A673 (cell line): ENCODE measurements at regions not wholly inside any gene's neighbourhood (a gene's known extent, or its start where the extent isn't known, plus 50 kb on each side); places are given as distances from the start of the nearest gene placed in this dataset.
"Not testable (repeated sequence)": the region's sequence is repeated elsewhere in the genome, so short reads cannot be mapped to it uniquely, and the experiment has no call there.

Experiments
- EZH2 ChIP-seq: fragments of 200-600 bp; sonication (generic); IDR thresholded peaks from 2 replicates; pipeline ENCODE4 v1.6.1; 2017; ENCODE audit warnings: borderline replicate concordance, low read depth, mild to moderate bottlenecking, mixed read lengths, antibody characterized with exemption, low read length; ENCODE audit not compliant: poor library complexity, severe bottlenecking
- TF ChIP-seq, protein P1 (sequence below): fragments of 300-800, 200-600 bp; sonication (generic); conservative IDR thresholded peaks from 2 replicates; pipeline ENCODE4 v1.5.1; 2017; ENCODE audit warnings: low read depth, mild to moderate bottlenecking, antibody characterized with exemption, low read length, moderate library complexity, mixed read lengths

DNA sequence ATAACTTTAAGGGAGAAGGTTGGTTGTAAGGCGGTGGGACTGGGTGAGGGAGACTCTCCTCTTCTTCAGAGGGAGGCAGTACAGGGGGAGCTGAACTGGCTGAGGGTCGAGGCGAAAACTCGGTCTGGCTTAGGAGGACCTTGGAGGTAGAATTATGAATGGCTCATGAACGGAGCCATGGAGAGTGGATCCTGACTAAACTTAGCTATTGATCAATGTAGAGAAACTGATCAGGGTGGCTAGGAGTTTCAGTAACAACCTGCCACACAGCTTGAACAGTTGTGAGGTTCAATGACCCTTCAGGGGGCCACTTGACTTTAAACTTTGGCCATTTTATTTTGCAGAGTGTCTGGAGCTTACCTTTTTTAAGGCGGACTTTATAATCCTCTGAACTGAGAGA is 117.2 kb downstream of the UNC93B1 start:
- TF ChIP-seq, protein P1, sequence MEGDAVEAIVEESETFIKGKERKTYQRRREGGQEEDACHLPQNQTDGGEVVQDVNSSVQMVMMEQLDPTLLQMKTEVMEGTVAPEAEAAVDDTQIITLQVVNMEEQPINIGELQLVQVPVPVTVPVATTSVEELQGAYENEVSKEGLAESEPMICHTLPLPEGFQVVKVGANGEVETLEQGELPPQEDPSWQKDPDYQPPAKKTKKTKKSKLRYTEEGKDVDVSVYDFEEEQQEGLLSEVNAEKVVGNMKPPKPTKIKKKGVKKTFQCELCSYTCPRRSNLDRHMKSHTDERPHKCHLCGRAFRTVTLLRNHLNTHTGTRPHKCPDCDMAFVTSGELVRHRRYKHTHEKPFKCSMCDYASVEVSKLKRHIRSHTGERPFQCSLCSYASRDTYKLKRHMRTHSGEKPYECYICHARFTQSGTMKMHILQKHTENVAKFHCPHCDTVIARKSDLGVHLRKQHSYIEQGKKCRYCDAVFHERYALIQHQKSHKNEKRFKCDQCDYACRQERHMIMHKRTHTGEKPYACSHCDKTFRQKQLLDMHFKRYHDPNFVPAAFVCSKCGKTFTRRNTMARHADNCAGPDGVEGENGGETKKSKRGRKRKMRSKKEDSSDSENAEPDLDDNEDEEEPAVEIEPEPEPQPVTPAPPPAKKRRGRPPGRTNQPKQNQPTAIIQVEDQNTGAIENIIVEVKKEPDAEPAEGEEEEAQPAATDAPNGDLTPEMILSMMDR = not testable (repeated sequence)
- not testable (repeated sequence) for TF ChIP-seq EZH2
